ENCODE measurements at regions not wholly inside any gene's neighbourhood (a gene's known extent, or its start where the extent isn't known, plus 50 kb on each side); places are given as distances from the start of the nearest gene placed in this dataset.

- FAIRE-seq, result no peak
- DNase-seq (ENCODE audit: low spot score in 2 of 2), result no peak
Observed at GRCh38 chr14:38850664-38851063, 252.4 kb downstream of the SEC23A start.

- DNase-seq (ENCODE audit: low spot score in 2 of 2), result no peak
- FAIRE-seq, result no peak
Observed at GRCh38 chr14:38848243-38848935, 254.6 kb downstream of the SEC23A start.

- FAIRE-seq (no peak), DNase-seq (ENCODE audit: low spot score in 2 of 2) (no peak)
Observed at GRCh38 chr14:38847161-38847560, 255.9 kb downstream of the SEC23A start.

GRCh38 chr14:38839694-38840365 is 263.2 kb downstream of the SEC23A start:
- DNase-seq (ENCODE audit: low spot score in 2 of 2) (no peak), FAIRE-seq (no peak)

- DNase-seq (ENCODE audit: low spot score in 2 of 2), result no peak
- FAIRE-seq, result no peak
Observed at GRCh38 chr14:38838979-38839323, 264.1 kb downstream of the SEC23A start.

GRCh38 chr14:38838049-38838978 is 264.7 kb downstream of the SEC23A start:
- DNase-seq (ENCODE audit: low spot score in 2 of 2) (no peak), FAIRE-seq (no peak)

GRCh38 chr14:38837343-38838048 is 265.5 kb downstream of the SEC23A start:
- DNase-seq (ENCODE audit: low spot score in 2 of 2) (no peak), FAIRE-seq (no peak)

- DNase-seq (ENCODE audit: low spot score in 2 of 2), result no peak
- no peak for FAIRE-seq
Observed at GRCh38 chr14:38836539-38836938, 266.5 kb downstream of the SEC23A start.

- FAIRE-seq (no peak), DNase-seq (ENCODE audit: low spot score in 2 of 2) (no peak)
Observed at GRCh38 chr14:38835874-38836273, 267.2 kb downstream of the SEC23A start.

- DNase-seq (ENCODE audit: low spot score in 2 of 2) (no peak), FAIRE-seq (no peak)
Observed at GRCh38 chr14:38828183-38828827, 274.7 kb downstream of the SEC23A start.

GRCh38 chr14:38824706-38825105 is 278.3 kb downstream of the SEC23A start:
- DNase-seq (ENCODE audit: low spot score in 2 of 2), result no peak

GRCh38 chr14:38818555-38818954 is 284.5 kb downstream of the SEC23A start:
- DNase-seq (ENCODE audit: low spot score in 2 of 2), result no peak
- FAIRE-seq, result no peak

More at GRCh38 chr14:38824706-38825105, 278.3 kb downstream of the SEC23A start:
- no peak for FAIRE-seq

- DNase-seq (ENCODE audit: low spot score in 2 of 2), result no peak
- no peak for FAIRE-seq
Observed at GRCh38 chr14:38808734-38809455, 294.1 kb downstream of the SEC23A start.

GRCh38 chr14:38799671-38800070 is 303.4 kb downstream of the SEC23A start:
- FAIRE-seq (no peak), DNase-seq (ENCODE audit: low spot score in 2 of 2) (no peak)

- DNase-seq (ENCODE audit: low spot score in 2 of 2), result no peak
- FAIRE-seq, result no peak
Observed at GRCh38 chr14:38794677-38795076, 308.4 kb downstream of the SEC23A start.

- DNase-seq (ENCODE audit: low spot score in 2 of 2), result no peak
- FAIRE-seq, result no peak
Observed at GRCh38 chr14:38791862-38792261, 311.2 kb downstream of the SEC23A start.

- FAIRE-seq, result no peak
- DNase-seq (ENCODE audit: low spot score in 2 of 2), result no peak
Observed at GRCh38 chr14:38790916-38791315, 312.1 kb downstream of the SEC23A start.

- no peak for FAIRE-seq
- DNase-seq (ENCODE audit: low spot score in 2 of 2), result no peak
Observed at GRCh38 chr14:38789805-38790204, 313.2 kb downstream of the SEC23A start.

- DNase-seq (ENCODE audit: low spot score in 2 of 2), result no peak
- no peak for FAIRE-seq
Observed at GRCh38 chr14:38788060-38788459, 315.0 kb downstream of the SEC23A start.
